NCI-H1417 treated with DMSO at 0.1 percent for 48 hours (cell line): ENCODE measurements at regions not wholly inside any gene's neighbourhood (a gene's known extent, or its start where the extent isn't known, plus 50 kb on each side); places are given as distances from the start of the nearest gene placed in this dataset.
A peak's percentile ranks its signal among the peaks of the same experiment; 100 is the strongest.
"Not testable (repeated sequence)": the region's sequence is repeated elsewhere in the genome, so short reads cannot be mapped to it uniquely, and the experiment has no call there.

Source experiments
- DNase-seq: peaks from one replicate; lab custom pipeline; 2025; lab: John Stamatoyannopoulos, UW

GRCh38 chr2:67294218-67294617 lies 102.9 kb upstream of the ETAA1 start:
- DNase-seq: no peak

- DNase-seq: no peak
These were observed 101.7 kb upstream of the ETAA1 start for GRCh38 chr2:67295406-67295805.

GRCh38 chr2:67295851-67296250 lies 101.3 kb upstream of the ETAA1 start:
- no peak for DNase-seq

GRCh38 chr2:67304300-67304890 lies 92.7 kb upstream of the ETAA1 start:
- DNase-seq: no peak

- no peak for DNase-seq
These were observed 87.9 kb upstream of the ETAA1 start for GRCh38 chr2:67309281-67309680.

- DNase-seq: no peak
These were observed 85.6 kb upstream of the ETAA1 start for GRCh38 chr2:67311536-67311935.

- no peak for DNase-seq
These were observed 84.3 kb upstream of the ETAA1 start for GRCh38 chr2:67312871-67313270.

- no peak for DNase-seq
These were observed 83.6 kb upstream of the ETAA1 start for GRCh38 chr2:67313536-67313935.

- no peak for DNase-seq
These were observed 79.1 kb upstream of the ETAA1 start for GRCh38 chr2:67318031-67318430.

GRCh38 chr2:67318563-67318962 lies 78.6 kb upstream of the ETAA1 start:
- DNase-seq: no peak

GRCh38 chr2:67318993-67319481 lies 78.1 kb upstream of the ETAA1 start:
- no peak for DNase-seq

GRCh38 chr2:67320861-67321587 lies 76.1 kb upstream of the ETAA1 start:
- DNase-seq: no peak

GRCh38 chr2:67321588-67321903 lies 75.6 kb upstream of the ETAA1 start:
- no peak for DNase-seq

GRCh38 chr2:67322353-67323001 lies 74.7 kb upstream of the ETAA1 start:
- DNase-seq: peak; percentile 57

- no peak for DNase-seq
These were observed 73.7 kb upstream of the ETAA1 start for GRCh38 chr2:67323209-67323991.

- DNase-seq: no peak
These were observed 67.6 kb upstream of the ETAA1 start for GRCh38 chr2:67329513-67329912.

- DNase-seq: no peak
These were observed 67.2 kb upstream of the ETAA1 start for GRCh38 chr2:67329951-67330350.

GRCh38 chr2:67331419-67332086 lies 65.6 kb upstream of the ETAA1 start:
- not testable (repeated sequence) for DNase-seq

- no peak for DNase-seq
These were observed 59.2 kb upstream of the ETAA1 start for GRCh38 chr2:67337903-67338302.

GRCh38 chr2:67338601-67339233 lies 58.4 kb upstream of the ETAA1 start:
- no peak for DNase-seq

GRCh38 chr2:67339234-67339885 lies 57.8 kb upstream of the ETAA1 start:
- no peak for DNase-seq
